ENCODE measurements at regions not wholly inside any gene's neighbourhood (a gene's known extent, or its start where the extent isn't known, plus 50 kb on each side); places are given as distances from the start of the nearest gene placed in this dataset.
A peak's percentile ranks its signal among the peaks of the same experiment; 100 is the strongest.

DNA sequence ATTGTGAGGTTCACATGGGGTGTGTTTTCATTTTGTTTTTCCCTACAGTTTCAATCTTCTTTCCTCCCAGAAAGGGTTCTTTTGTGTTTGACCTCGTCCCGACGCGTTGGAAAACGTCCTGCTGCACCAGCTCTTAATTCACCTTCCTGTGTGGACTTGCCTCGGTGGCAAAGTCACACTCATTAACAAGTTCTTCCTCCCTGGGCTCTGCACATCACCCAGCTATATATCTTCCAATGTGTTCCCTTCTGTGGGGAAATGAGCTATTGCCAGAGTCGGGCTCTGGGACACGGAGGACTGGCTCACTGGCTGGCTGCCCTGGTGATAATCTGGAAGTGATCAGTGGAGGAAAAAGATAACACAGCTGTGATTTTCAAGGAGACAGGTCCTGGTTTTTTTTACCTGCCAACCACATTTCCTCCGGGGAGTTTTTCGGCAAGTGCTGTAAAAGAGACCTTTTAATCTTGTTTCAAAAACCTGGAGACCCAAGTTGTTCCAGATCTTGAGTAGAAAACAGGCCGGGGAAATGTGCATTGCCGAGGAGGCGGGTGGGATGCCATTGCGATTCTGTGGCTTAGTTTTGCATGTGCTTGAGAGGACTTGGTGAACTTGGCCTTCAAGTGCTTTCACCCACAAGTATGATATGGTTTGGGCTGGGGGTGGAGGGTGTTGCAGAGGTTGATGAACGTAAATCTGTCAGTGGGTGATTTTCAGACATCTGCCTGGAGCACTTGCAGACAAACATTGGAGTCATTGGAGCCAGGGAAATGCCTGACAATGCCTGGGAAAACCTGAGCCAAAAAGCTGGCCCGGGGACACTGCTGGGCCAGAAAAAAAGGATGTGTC, 96.5 kb upstream of the CREB5 start:
- no peak for DNase-seq
- intact Hi-C loops (cut with micrococcal nuclease; ENCODE audit: unreplicated experiment): no loop called here
- peaks cover 25% of the 10 kb centered on the region for H3K4me1 ChIP-seq
- no peaks in the 10 kb centered on the region for H3K27me3 ChIP-seq (replicated peaks; ENCODE audit: control insufficient read depth, insufficient read depth, low read length)
- no peaks in the 10 kb centered on the region for H3K9me3 ChIP-seq
- Mint-ChIP-seq H3K27ac (ENCODE audit: unreplicated experiment) (peak overlapping the region; percentile 59), H3K36me3 (ENCODE audit: insufficient read depth, unreplicated experiment) (no peaks in the 10 kb centered on the region), H3K9me3 (ENCODE audit: unreplicated experiment) (no peaks in the 10 kb centered on the region), H3K27me3 (ENCODE audit: insufficient read depth, unreplicated experiment) (no peaks in the 10 kb centered on the region), H3K4me3 (ENCODE audit: unreplicated experiment) (peak overlapping the region; percentile 38), H3K4me1 (ENCODE audit: low read depth, unreplicated experiment) (peaks cover 21% of the 10 kb centered on the region)
- H3K4me3 ChIP-seq (ENCODE audit: low read depth, low read length): no peak overlapping the region
- no peaks in the 10 kb centered on the region for H3K36me3 ChIP-seq (ENCODE audit: control insufficient read depth, insufficient read depth, low read length)
- ChIA-PET CTCF (no interaction called here), POLR2A (no interaction called here)
- no TSS peak for BruUV-seq (replicated peaks)
- TF ChIP-seq, protein P1, sequence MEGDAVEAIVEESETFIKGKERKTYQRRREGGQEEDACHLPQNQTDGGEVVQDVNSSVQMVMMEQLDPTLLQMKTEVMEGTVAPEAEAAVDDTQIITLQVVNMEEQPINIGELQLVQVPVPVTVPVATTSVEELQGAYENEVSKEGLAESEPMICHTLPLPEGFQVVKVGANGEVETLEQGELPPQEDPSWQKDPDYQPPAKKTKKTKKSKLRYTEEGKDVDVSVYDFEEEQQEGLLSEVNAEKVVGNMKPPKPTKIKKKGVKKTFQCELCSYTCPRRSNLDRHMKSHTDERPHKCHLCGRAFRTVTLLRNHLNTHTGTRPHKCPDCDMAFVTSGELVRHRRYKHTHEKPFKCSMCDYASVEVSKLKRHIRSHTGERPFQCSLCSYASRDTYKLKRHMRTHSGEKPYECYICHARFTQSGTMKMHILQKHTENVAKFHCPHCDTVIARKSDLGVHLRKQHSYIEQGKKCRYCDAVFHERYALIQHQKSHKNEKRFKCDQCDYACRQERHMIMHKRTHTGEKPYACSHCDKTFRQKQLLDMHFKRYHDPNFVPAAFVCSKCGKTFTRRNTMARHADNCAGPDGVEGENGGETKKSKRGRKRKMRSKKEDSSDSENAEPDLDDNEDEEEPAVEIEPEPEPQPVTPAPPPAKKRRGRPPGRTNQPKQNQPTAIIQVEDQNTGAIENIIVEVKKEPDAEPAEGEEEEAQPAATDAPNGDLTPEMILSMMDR (IDR thresholded peaks at IDR 0.05; ENCODE audit: insufficient read depth in 1 of 2, low read depth in 1 of 2, low read length in 1 of 2, severe bottlenecking in 1 of 2, unreplicated experiment in 1 of 2): no peak

DNA sequence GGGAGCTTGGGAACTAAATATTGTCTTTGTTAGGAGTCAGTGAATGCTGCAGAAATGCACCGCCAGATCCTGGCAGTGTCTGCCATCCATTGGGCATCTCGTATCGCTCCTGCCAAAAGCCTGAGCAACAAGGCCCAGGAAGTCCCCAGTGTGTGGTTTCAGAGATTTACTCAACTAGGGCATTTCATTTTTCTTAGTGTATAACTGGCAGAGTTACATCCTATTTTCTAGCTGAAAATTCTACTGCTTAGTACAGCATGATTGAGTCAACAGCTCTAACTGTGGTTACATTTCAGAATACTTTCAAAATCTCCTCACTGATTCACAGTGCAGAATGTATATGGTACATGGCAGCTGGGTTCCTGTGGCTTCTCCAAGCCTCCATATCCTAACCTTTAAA, 95.8 kb upstream of the CREB5 start:
- H3K4me1 Mint-ChIP-seq (ENCODE audit: low read depth, unreplicated experiment): peaks cover 17% of the 10 kb centered on the region
- intact Hi-C loops (cut with micrococcal nuclease; ENCODE audit: unreplicated experiment): no loop called here
- ChIA-PET CTCF (no interaction called here), POLR2A (no interaction called here)
- BruUV-seq (replicated peaks): no TSS peak
- no peaks in the 10 kb centered on the region for H3K9me3 Mint-ChIP-seq (ENCODE audit: unreplicated experiment)
- no peak for DNase-seq
- no peaks in the 10 kb centered on the region for H3K27me3 Mint-ChIP-seq (ENCODE audit: insufficient read depth, unreplicated experiment)
- Histone ChIP-seq H3K9me3 (no peaks in the 10 kb centered on the region), H3K4me3 (ENCODE audit: low read depth, low read length) (no peak overlapping the region), H3K36me3 (ENCODE audit: control insufficient read depth, insufficient read depth, low read length) (no peaks in the 10 kb centered on the region), H3K4me1 (peaks cover 22% of the 10 kb centered on the region), H3K27me3 (replicated peaks; ENCODE audit: control insufficient read depth, insufficient read depth, low read length) (no peaks in the 10 kb centered on the region)
- H3K36me3 Mint-ChIP-seq (ENCODE audit: insufficient read depth, unreplicated experiment): no peaks in the 10 kb centered on the region
- TF ChIP-seq, protein P1 (IDR thresholded peaks at IDR 0.05; ENCODE audit: insufficient read depth in 1 of 2, low read depth in 1 of 2, low read length in 1 of 2, severe bottlenecking in 1 of 2, unreplicated experiment in 1 of 2): no peak
- no peak overlapping the region for H3K4me3 Mint-ChIP-seq (ENCODE audit: unreplicated experiment)
- no peak overlapping the region for H3K27ac Mint-ChIP-seq (ENCODE audit: unreplicated experiment)

GRCh38 chr7:28318101-28318762, 94.1 kb upstream of the CREB5 start:
- BruUV-seq (replicated peaks): no TSS peak
- no peak overlapping the region for H3K27ac Mint-ChIP-seq (ENCODE audit: unreplicated experiment)
- no peak for DNase-seq
- Histone ChIP-seq H3K36me3 (ENCODE audit: control insufficient read depth, insufficient read depth, low read length) (no peaks in the 10 kb centered on the region), H3K4me3 (ENCODE audit: low read depth, low read length) (no peak overlapping the region), H3K9me3 (no peaks in the 10 kb centered on the region), H3K27me3 (replicated peaks; ENCODE audit: control insufficient read depth, insufficient read depth, low read length) (no peaks in the 10 kb centered on the region), H3K4me1 (peaks cover 19% of the 10 kb centered on the region)
- H3K36me3 Mint-ChIP-seq (ENCODE audit: insufficient read depth, unreplicated experiment): no peaks in the 10 kb centered on the region
- H3K4me1 Mint-ChIP-seq (ENCODE audit: low read depth, unreplicated experiment): peaks cover 13% of the 10 kb centered on the region
- TF ChIP-seq, protein P1 (IDR thresholded peaks at IDR 0.05; ENCODE audit: insufficient read depth in 1 of 2, low read depth in 1 of 2, low read length in 1 of 2, severe bottlenecking in 1 of 2, unreplicated experiment in 1 of 2): no peak
- H3K27me3 Mint-ChIP-seq (ENCODE audit: insufficient read depth, unreplicated experiment): no peaks in the 10 kb centered on the region
- ChIA-PET CTCF (no interaction called here), POLR2A (no interaction called here)
- no peak overlapping the region for H3K4me3 Mint-ChIP-seq (ENCODE audit: unreplicated experiment)
- intact Hi-C loops (cut with micrococcal nuclease; ENCODE audit: unreplicated experiment): no loop called here
- no peaks in the 10 kb centered on the region for H3K9me3 Mint-ChIP-seq (ENCODE audit: unreplicated experiment)
